PC-3 (cell line): ENCODE measurements at regions not wholly inside any gene's neighbourhood (a gene's known extent, or its start where the extent isn't known, plus 50 kb on each side); places are given as distances from the start of the nearest gene placed in this dataset.
A peak's percentile ranks its signal among the peaks of the same experiment; 100 is the strongest.

Experiments used
- ATAC-seq: fragments of 200-7000 bp; cut with Tn5 transposase; 2 replicates; pipeline ENCODE4 v1.9.1; 2020; ENCODE audit warnings: mild to moderate bottlenecking, moderate library complexity
- BruUV-seq: library from RNA; stranded (reverse); fragments of 400-500 nt; replicated peaks from 2 replicates; lab custom pipeline; 2021; lab: Mats Ljungman, UMichigan
- CTCF ChIA-PET: fragments of 300-600 bp; sonication (Branson Sonifier 250); formaldehyde crosslinking; loops from one replicate; lab custom pipeline; 2022; ENCODE audit warnings: antibody characterized with exemption; lab: Charles Lee
- POLR2A ChIA-PET: fragments of 300-600 bp; sonication (Branson Sonifier 250); formaldehyde crosslinking; loops from one replicate; lab custom pipeline; 2022; ENCODE audit warnings: antibody characterized with exemption; ENCODE audit not compliant: unreplicated experiment; lab: Charles Lee
- DNase-seq: peaks from one replicate; pipeline ENCODE4 v3.0.0-alpha.2; 2015
- H2AFZ ChIP-seq: fragments of 300-600 bp; sonication (generic); 2 replicates; pipeline ENCODE4 v1.6.0; 2016; ENCODE audit warnings: antibody characterized with exemption, low read length
- H3F3A ChIP-seq: fragments of 300-600 bp; sonication (generic); one replicate; pipeline ENCODE4 v1.6.0; 2017; ENCODE audit warnings: antibody characterized with exemption, low read length, control low read depth, mild to moderate bottlenecking; ENCODE audit not compliant: unreplicated experiment
- H3K27ac ChIP-seq: fragments of 300-600 bp; sonication (generic); 2 replicates; pipeline ENCODE4 v1.5.1; 2016; ENCODE audit warnings: mild to moderate bottlenecking, low read length
- H3K27me3 ChIP-seq: fragments of 300-600 bp; sonication (generic); 2 replicates; pipeline ENCODE4 v1.6.1; 2016; ENCODE audit warnings: low read length, mixed read lengths
- H3K36me3 ChIP-seq: fragments of 300-600 bp; sonication (generic); 2 replicates; pipeline ENCODE4 v1.6.1; 2016; ENCODE audit warnings: low read depth, mixed run types, low read length, mixed read lengths
- H3K4me1 ChIP-seq: fragments of 300-600 bp; sonication (generic); 2 replicates; pipeline ENCODE4 v1.5.1; 2016; ENCODE audit warnings: low read length; ENCODE audit not compliant: insufficient read depth
- H3K4me2 ChIP-seq: fragments of 300-600 bp; sonication (generic); 2 replicates; pipeline ENCODE4 v1.6.0; 2016; ENCODE audit warnings: low read length
- H3K4me3 ChIP-seq: fragments of 300-600 bp; sonication (generic); 2 replicates; pipeline ENCODE4 v1.5.1; 2016; ENCODE audit warnings: mild to moderate bottlenecking, low read length, mixed read lengths
- H3K79me2 ChIP-seq: fragments of 300-600 bp; sonication (generic); 2 replicates; pipeline ENCODE4 v1.6.1; 2017; ENCODE audit warnings: low read length, mixed read lengths
- H3K9ac ChIP-seq: fragments of 300-600 bp; sonication (generic); 2 replicates; pipeline ENCODE4 v1.6.0; 2016; ENCODE audit warnings: mild to moderate bottlenecking, low read length
- H3K9me2 ChIP-seq: fragments of 300-600 bp; sonication (generic); replicated peaks from 2 replicates; pipeline ENCODE4 v1.6.1; 2016; ENCODE audit warnings: mixed run types, low read length, mixed read lengths
- H3K9me3 ChIP-seq: fragments of 300-600 bp; sonication (generic); 2 replicates; pipeline ENCODE4 v1.6.1; 2016; ENCODE audit warnings: low read length, mixed read lengths
- H4K20me1 ChIP-seq: fragments of 300-600 bp; sonication (generic); 2 replicates; pipeline ENCODE4 v1.6.1; 2016; ENCODE audit warnings: low read length, mixed read lengths
- EZH2 ChIP-seq: fragments of 300-600 bp; sonication (generic); IDR thresholded peaks from one replicate; pipeline ENCODE4 v1.6.1; 2017; ENCODE audit warnings: antibody characterized with exemption, mild to moderate bottlenecking, low read length; ENCODE audit not compliant: unreplicated experiment
- EZH2phosphoT487 ChIP-seq: fragments of 300-600 bp; sonication (generic); IDR thresholded peaks from 2 replicates; pipeline ENCODE4 v1.6.1; 2018; ENCODE audit warnings: mild to moderate bottlenecking, antibody characterized with exemption, low read length, borderline replicate concordance
- intact Hi-C: fragments of 100-400 bp; cut with micrococcal nuclease; formaldehyde crosslinking; loops from 2 replicates; pipeline ENCODE4 v1.9.0; 2023
- TF ChIP-seq, protein P1 (sequence below): fragments of 300-600 bp; sonication (generic); conservative IDR thresholded peaks from 2 replicates; pipeline ENCODE4 v1.5.1; 2017; ENCODE audit warnings: antibody characterized with exemption, low read depth, mild to moderate bottlenecking, low read length

DNA sequence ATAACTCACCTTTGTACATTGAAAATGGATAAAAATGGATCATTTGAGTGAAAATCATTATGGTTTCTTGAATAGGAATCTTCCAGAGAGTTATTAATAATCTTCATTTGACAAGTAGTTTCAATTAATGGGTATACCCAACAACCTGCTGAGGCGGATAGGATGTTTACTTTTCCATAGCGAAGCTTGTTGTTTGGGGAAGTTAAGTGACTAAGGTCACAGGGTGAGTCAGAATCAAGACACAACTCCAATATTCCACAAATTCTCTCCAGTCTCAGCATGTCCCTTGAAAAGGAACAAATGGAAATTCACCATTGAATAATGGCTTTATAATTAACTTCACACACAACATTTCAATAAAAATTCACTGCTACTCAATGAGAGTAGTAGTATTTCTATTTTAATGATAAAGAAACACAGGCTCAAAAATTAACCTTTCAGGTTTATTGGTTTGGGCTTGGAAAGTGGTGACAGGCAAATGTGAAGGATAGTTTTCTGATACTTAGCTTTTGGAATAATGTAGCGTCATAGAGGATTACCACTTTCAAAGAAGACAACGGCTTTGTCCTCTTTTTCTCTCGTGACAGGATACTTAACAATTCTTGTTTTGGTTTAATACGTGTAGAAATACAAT, 211.3 kb downstream of the GPD2 start:
- Histone ChIP-seq H3K4me2 (no peak overlapping the region), H3K4me3 (no peak overlapping the region), H3K9ac (no peak overlapping the region), H3K9me3 (no peaks in the 10 kb centered on the region), H3K9me2 (no peaks in the 10 kb centered on the region), H3K27ac (no peak overlapping the region), H4K20me1 (no peaks in the 10 kb centered on the region), H3K36me3 (no peaks in the 10 kb centered on the region), H3F3A (no peaks in the 10 kb centered on the region), H2AFZ (no peak overlapping the region), H3K4me1 (peaks cover 9% of the 10 kb centered on the region; the same call in 1 of the 2 replicates), H3K79me2 (no peaks in the 10 kb centered on the region), H3K27me3 (no peaks in the 10 kb centered on the region)
- no TSS peak for BruUV-seq
- TF ChIP-seq, protein P1, sequence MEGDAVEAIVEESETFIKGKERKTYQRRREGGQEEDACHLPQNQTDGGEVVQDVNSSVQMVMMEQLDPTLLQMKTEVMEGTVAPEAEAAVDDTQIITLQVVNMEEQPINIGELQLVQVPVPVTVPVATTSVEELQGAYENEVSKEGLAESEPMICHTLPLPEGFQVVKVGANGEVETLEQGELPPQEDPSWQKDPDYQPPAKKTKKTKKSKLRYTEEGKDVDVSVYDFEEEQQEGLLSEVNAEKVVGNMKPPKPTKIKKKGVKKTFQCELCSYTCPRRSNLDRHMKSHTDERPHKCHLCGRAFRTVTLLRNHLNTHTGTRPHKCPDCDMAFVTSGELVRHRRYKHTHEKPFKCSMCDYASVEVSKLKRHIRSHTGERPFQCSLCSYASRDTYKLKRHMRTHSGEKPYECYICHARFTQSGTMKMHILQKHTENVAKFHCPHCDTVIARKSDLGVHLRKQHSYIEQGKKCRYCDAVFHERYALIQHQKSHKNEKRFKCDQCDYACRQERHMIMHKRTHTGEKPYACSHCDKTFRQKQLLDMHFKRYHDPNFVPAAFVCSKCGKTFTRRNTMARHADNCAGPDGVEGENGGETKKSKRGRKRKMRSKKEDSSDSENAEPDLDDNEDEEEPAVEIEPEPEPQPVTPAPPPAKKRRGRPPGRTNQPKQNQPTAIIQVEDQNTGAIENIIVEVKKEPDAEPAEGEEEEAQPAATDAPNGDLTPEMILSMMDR: no peak
- no peak for TF ChIP-seq EZH2phosphoT487
- no peak for TF ChIP-seq EZH2
- DNase-seq (peak; percentile 49), ATAC-seq (peak; percentile 51)
- intact Hi-C loops: no loop called here
- ChIA-PET POLR2A (no interaction called here), CTCF (no interaction called here)

DNA sequence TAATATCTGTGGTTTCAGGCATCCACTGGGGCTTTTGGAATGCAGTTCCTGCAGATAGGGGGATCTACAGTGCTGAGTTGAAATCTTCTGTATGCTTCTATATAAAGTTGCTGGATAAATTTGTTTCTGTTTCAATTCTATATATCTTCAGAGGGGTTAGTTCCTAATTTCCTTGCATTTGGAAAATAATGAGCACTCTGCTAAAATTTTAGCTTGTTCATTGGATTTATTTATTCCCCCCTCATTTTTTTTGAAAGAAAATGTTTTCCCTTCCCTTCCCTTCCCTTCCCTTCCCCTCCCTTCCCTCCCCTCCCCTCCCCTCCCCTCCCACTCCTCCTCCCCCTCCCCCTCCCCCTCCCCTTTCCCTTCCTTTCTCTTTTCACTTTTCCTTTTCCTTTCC, 212.3 kb downstream of the GPD2 start:
- DNase-seq: no peak
- CTCF ChIA-PET: interaction anchor here (0.7 kb wide), 1 partner anchor 151 kb away, joined by 3 read pairs; no protein-coding TSS in a partner anchor

DNA sequence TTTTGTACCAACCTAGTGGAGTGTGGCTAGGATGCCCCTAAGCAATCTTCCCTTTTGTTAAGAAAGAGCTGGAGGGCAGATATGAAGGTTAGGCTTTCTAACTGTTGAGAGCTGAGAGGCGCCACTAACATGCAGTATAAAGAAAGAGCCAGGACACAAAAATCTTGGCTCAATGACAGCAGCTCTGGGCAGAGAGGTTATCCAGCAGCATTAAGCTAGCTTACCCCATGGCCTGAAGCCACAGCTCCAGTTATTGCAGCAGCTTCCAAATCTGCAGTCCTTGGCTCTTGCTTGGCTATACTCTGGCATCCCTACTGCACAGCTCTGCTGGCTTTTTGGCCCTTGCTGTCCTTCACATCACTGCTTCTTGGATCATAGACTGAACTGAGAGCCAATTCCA, 213.4 kb downstream of the GPD2 start:
- Histone ChIP-seq H3K4me3 (no peak overlapping the region), H3K27me3 (no peaks in the 10 kb centered on the region), H3K79me2 (no peaks in the 10 kb centered on the region), H2AFZ (no peak overlapping the region), H3K27ac (no peak overlapping the region), H3K36me3 (no peaks in the 10 kb centered on the region), H3K4me2 (no peak overlapping the region), H3K9me2 (no peaks in the 10 kb centered on the region), H3K4me1 (peaks cover 17% of the 10 kb centered on the region; the same call in 1 of the 2 replicates), H3F3A (no peaks in the 10 kb centered on the region), H3K9me3 (no peaks in the 10 kb centered on the region), H3K9ac (no peak overlapping the region), H4K20me1 (no peaks in the 10 kb centered on the region)
- TF ChIP-seq EZH2phosphoT487 (no peak), EZH2 (no peak)
- TF ChIP-seq, protein P1: no peak
- BruUV-seq: no TSS peak
- intact Hi-C loops: no loop called here
- ATAC-seq: no peak
- POLR2A ChIA-PET: no interaction called here
- CTCF ChIA-PET: no interaction called here
- no peak for DNase-seq

More for the DNA sequence above, 212.3 kb downstream of the GPD2 start:
- no peak for ATAC-seq
- peaks cover 12% of the 10 kb centered on the region; the same call in 1 of the 2 replicates for H3K4me1 ChIP-seq
- H3K9me3 ChIP-seq: no peaks in the 10 kb centered on the region
- no peaks in the 10 kb centered on the region for H3K36me3 ChIP-seq
- H3K4me2 ChIP-seq: no peak overlapping the region
- no peak overlapping the region for H2AFZ ChIP-seq
- no peak for TF ChIP-seq EZH2
- TF ChIP-seq, protein P1: no peak
- TF ChIP-seq EZH2phosphoT487: no peak
- intact Hi-C loops: no loop called here
- H3K9ac ChIP-seq: no peak overlapping the region
- no peaks in the 10 kb centered on the region for H4K20me1 ChIP-seq
- no peak overlapping the region for H3K27ac ChIP-seq
- H3F3A ChIP-seq: no peaks in the 10 kb centered on the region
- POLR2A ChIA-PET: no interaction called here
- no TSS peak for BruUV-seq
- no peaks in the 10 kb centered on the region for H3K79me2 ChIP-seq
- no peak overlapping the region for H3K4me3 ChIP-seq
- H3K27me3 ChIP-seq: no peaks in the 10 kb centered on the region
- H3K9me2 ChIP-seq: no peaks in the 10 kb centered on the region
